GM12878 (cell line): ENCODE measurements at regions not wholly inside any gene's neighbourhood (a gene's known extent, or its start where the extent isn't known, plus 50 kb on each side); places are given as distances from the start of the nearest gene placed in this dataset.

Experiments
- CBX5 ChIP-seq: sonication (generic); IDR thresholded peaks from 2 replicates; pipeline ENCODE4 v1.6.1; 2016; ENCODE audit warnings: low read depth, moderate library complexity, mild to moderate bottlenecking, inconsistent platforms
- CTCF ChIP-seq, 3 experiments: IDR thresholded peaks in 2 of 3; conservative IDR thresholded peaks in 1 of 3; 2 replicates each; pipeline ENCODE4 v1.5.1; 2011; ENCODE audit warnings: low read depth in 3 of 3, low read length in 3 of 3, mild to moderate bottlenecking in 3 of 3, control low read depth in 2 of 3, moderate library complexity in 2 of 3, inconsistent platforms in 1 of 3, mixed read lengths in 1 of 3; ENCODE audit not compliant: control insufficient read depth in 2 of 3, insufficient read depth in 1 of 3; ENCODE audit errors: extremely low read depth in 1 of 3
- KAT2A ChIP-seq: conservative IDR thresholded peaks from 2 replicates; pipeline ENCODE4 v1.6.1; 2011; ENCODE audit warnings: low read depth, low read length; ENCODE audit not compliant: control insufficient read depth
- KLF5 ChIP-seq: fragments of 450-650 bp; IDR thresholded peaks from 2 replicates; pipeline ENCODE4 v1.6.1; 2014; ENCODE audit warnings: mild to moderate bottlenecking; ENCODE audit not compliant: partially characterized antibody
- MAX ChIP-seq: IDR thresholded peaks from 2 replicates; pipeline ENCODE4 v1.6.1; 2012; ENCODE audit warnings: low read depth, low read length, improper control_type of control experiment
- MYC ChIP-seq: IDR thresholded peaks from 2 replicates; pipeline ENCODE4 v1.6.1; 2011; ENCODE audit warnings: mild to moderate bottlenecking, low read length, moderate library complexity, inconsistent platforms; ENCODE audit not compliant: insufficient read depth, insufficient replicate concordance, insufficient read length, severe bottlenecking
- POLR2A ChIP-seq: IDR thresholded peaks from 2 replicates; pipeline ENCODE4 v1.6.1; 2011; ENCODE audit warnings: low read depth, mild to moderate bottlenecking, low read length
- REST ChIP-seq: IDR thresholded peaks from 2 replicates; pipeline ENCODE4 v1.6.1; 2012; ENCODE audit warnings: mild to moderate bottlenecking, low read depth, low read length
- SREBF1 ChIP-seq: IDR thresholded peaks from 2 replicates; pipeline ENCODE4 v1.6.1; 2012; ENCODE audit warnings: mild to moderate bottlenecking, low read length
- SREBF2 ChIP-seq: IDR thresholded peaks from 2 replicates; pipeline ENCODE4 v1.6.1; 2012; ENCODE audit warnings: mild to moderate bottlenecking, low read length
- TAF1 ChIP-seq: IDR thresholded peaks from 2 replicates; pipeline ENCODE4 v1.6.1; 2011; ENCODE audit warnings: mild to moderate bottlenecking, low read depth, low read length, borderline replicate concordance
- TCF12 ChIP-seq: IDR thresholded peaks from 2 replicates; pipeline ENCODE4 v1.6.1; 2011; ENCODE audit warnings: low read depth, mild to moderate bottlenecking, low read length
- ZNF384 ChIP-seq: IDR thresholded peaks from 2 replicates; pipeline ENCODE4 v1.6.1; 2012; ENCODE audit warnings: low read depth, mild to moderate bottlenecking, low read length, improper control_type of control experiment, borderline replicate concordance
- TF ChIP-seq, protein P1 (sequence below): fragments of 450-650 bp; IDR thresholded peaks from 2 replicates; pipeline ENCODE4 v1.6.1; 2016; ENCODE audit warnings: mild to moderate bottlenecking, moderate library complexity, borderline replicate concordance

GRCh38 chr12:25784669-25785068 lies 173.8 kb upstream of the RASSF8 start:
- no peak for TF ChIP-seq MAX
- no peak for TF ChIP-seq ZNF384
- no peak for TF ChIP-seq TCF12
- no peak for TF ChIP-seq REST
- no peak for TF ChIP-seq TAF1
- TF ChIP-seq KAT2A: no peak
- no peak for TF ChIP-seq CBX5
- no peak for TF ChIP-seq CTCF (IDR thresholded peaks at IDR 0.05 in 2 of 3, conservative IDR thresholded peaks at IDR 0.05 in 1 of 3; ENCODE audit: control insufficient read depth in 2 of 3, extremely low read depth in 1 of 3, insufficient read depth in 1 of 3, low read depth in 3 of 3, low read length in 3 of 3)
- TF ChIP-seq, protein P1, sequence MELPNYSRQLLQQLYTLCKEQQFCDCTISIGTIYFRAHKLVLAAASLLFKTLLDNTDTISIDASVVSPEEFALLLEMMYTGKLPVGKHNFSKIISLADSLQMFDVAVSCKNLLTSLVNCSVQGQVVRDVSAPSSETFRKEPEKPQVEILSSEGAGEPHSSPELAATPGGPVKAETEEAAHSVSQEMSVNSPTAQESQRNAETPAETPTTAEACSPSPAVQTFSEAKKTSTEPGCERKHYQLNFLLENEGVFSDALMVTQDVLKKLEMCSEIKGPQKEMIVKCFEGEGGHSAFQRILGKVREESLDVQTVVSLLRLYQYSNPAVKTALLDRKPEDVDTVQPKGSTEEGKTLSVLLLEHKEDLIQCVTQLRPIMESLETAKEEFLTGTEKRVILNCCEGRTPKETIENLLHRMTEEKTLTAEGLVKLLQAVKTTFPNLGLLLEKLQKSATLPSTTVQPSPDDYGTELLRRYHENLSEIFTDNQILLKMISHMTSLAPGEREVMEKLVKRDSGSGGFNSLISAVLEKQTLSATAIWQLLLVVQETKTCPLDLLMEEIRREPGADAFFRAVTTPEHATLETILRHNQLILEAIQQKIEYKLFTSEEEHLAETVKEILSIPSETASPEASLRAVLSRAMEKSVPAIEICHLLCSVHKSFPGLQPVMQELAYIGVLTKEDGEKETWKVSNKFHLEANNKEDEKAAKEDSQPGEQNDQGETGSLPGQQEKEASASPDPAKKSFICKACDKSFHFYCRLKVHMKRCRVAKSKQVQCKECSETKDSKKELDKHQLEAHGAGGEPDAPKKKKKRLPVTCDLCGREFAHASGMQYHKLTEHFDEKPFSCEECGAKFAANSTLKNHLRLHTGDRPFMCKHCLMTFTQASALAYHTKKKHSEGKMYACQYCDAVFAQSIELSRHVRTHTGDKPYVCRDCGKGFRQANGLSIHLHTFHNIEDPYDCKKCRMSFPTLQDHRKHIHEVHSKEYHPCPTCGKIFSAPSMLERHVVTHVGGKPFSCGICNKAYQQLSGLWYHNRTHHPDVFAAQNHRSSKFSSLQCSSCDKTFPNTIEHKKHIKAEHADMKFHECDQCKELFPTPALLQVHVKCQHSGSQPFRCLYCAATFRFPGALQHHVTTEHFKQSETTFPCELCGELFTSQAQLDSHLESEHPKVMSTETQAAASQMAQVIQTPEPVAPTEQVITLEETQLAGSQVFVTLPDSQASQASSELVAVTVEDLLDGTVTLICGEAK: no peak
- no peak for TF ChIP-seq POLR2A
- no peak for TF ChIP-seq SREBF2
- no peak for TF ChIP-seq MYC
- TF ChIP-seq KLF5: no peak
- TF ChIP-seq SREBF1: no peak
